CD14-positive monocyte (primary cell): ENCODE measurements at regions not wholly inside any gene's neighbourhood (a gene's known extent, or its start where the extent isn't known, plus 50 kb on each side); places are given as distances from the start of the nearest gene placed in this dataset.

Experiments used
- DNase-seq, 3 donors: peaks; one replicate each; pipeline ENCODE4 v3.0.0-alpha.2; 2011 to 2022
- H2AFZ ChIP-seq: 2 replicates; pipeline ENCODE4 v1.6.0; 2012; ENCODE audit warnings: mild to moderate bottlenecking, low read depth, low read length, inconsistent platforms; ENCODE audit not compliant: insufficient read depth, poor library complexity, severe bottlenecking
- H3K27ac ChIP-seq, 2 donors: 1 replicate in 1 of 2; 2 replicates in 1 of 2; pipeline ENCODE4 v1.5.1; 2012 to 2013; ENCODE audit warnings: low read length in 2 of 2, control low read depth in 1 of 2, inconsistent platforms in 1 of 2, low read depth in 1 of 2, mild to moderate bottlenecking in 1 of 2
- H3K27me3 ChIP-seq, 2 donors: one replicate each; pipeline versions ENCODE4 v1.6.0 to v1.6.1; 2011 to 2013; ENCODE audit warnings: low read length in 2 of 2; ENCODE audit not compliant: control insufficient read depth in 2 of 2, insufficient read depth in 2 of 2
- H3K36me3 ChIP-seq, 2 donors: replicated peaks in 1 of 2; 1 replicate in 1 of 2; 2 replicates in 1 of 2; pipeline versions ENCODE4 v1.5.1 to v1.6.1; 2012 to 2013; ENCODE audit warnings: low read length in 2 of 2, control low read depth in 1 of 2, inconsistent platforms in 1 of 2, mild to moderate bottlenecking in 1 of 2; ENCODE audit not compliant: insufficient read depth in 2 of 2, control insufficient read depth in 1 of 2
- H3K4me1 ChIP-seq, 2 donors: 1 replicate in 1 of 2; 2 replicates in 1 of 2; pipeline versions ENCODE4 v1.5.1 to v1.6.1; 2012 to 2013; ENCODE audit warnings: low read length in 2 of 2, control low read depth in 1 of 2, inconsistent platforms in 1 of 2, mild to moderate bottlenecking in 1 of 2, moderate library complexity in 1 of 2; ENCODE audit not compliant: insufficient read depth in 2 of 2, control insufficient read depth in 1 of 2
- H3K4me2 ChIP-seq: replicated peaks from 2 replicates; pipeline ENCODE3; 2012; ENCODE audit warnings: low read length, moderate library complexity, mild to moderate bottlenecking; ENCODE audit not compliant: poor library complexity, severe bottlenecking; ENCODE audit errors: extremely low read depth
- H3K4me3 ChIP-seq, 3 experiments: fragments of 200-600 bp in 1 of 3; sonication (generic) in 1 of 3; replicated peaks in 1 of 3; 1 replicate in 2 of 3; 2 replicates in 1 of 3; pipeline ENCODE4 v1.5.1; 2011 to 2013; ENCODE audit warnings: low read length in 3 of 3, mild to moderate bottlenecking in 3 of 3, control low read depth in 2 of 3, low read depth in 2 of 3, inconsistent platforms in 1 of 3, moderate library complexity in 1 of 3
- H3K79me2 ChIP-seq: 2 replicates; pipeline ENCODE4 v1.6.0; 2012; ENCODE audit warnings: mild to moderate bottlenecking, control low read depth, inconsistent platforms, low read length, moderate library complexity; ENCODE audit not compliant: insufficient read depth
- H3K9ac ChIP-seq: 2 replicates; pipeline ENCODE4 v1.6.0; 2017; ENCODE audit warnings: low read length, mild to moderate bottlenecking; ENCODE audit not compliant: insufficient read depth, poor library complexity, severe bottlenecking
- H3K9me3 ChIP-seq, 2 donors: replicated peaks in 1 of 2; 1 replicate in 1 of 2; 2 replicates in 1 of 2; pipeline versions ENCODE4 v1.5.1 to v1.6.1; 2012 to 2013; ENCODE audit warnings: low read length in 2 of 2, control low read depth in 1 of 2; ENCODE audit not compliant: control insufficient read depth in 1 of 2, insufficient read depth in 1 of 2
- H4K20me1 ChIP-seq: 2 replicates; pipeline ENCODE4 v1.6.0; 2012; ENCODE audit warnings: mild to moderate bottlenecking, low read length, control low read depth, moderate library complexity; ENCODE audit not compliant: insufficient read depth
- H3K27ac Mint-ChIP-seq, 7 donors: one replicate each; pipeline ENCODE4 v1.8.0; 2020; ENCODE audit warnings: mild to moderate bottlenecking in 7 of 7, mixed read lengths in 7 of 7, moderate library complexity in 6 of 7, inconsistent platforms in 2 of 7
- H3K27me3 Mint-ChIP-seq, 3 donors: one replicate each; pipeline ENCODE4 v1.8.0; 2021 to 2022; ENCODE audit warnings: low read depth in 3 of 3, mild to moderate bottlenecking in 3 of 3, mixed read lengths in 3 of 3, moderate library complexity in 3 of 3, inconsistent platforms in 1 of 3
- H3K36me3 Mint-ChIP-seq, 2 donors: one replicate each; pipeline ENCODE4 v1.8.0; 2020; ENCODE audit warnings: mixed read lengths in 2 of 2, inconsistent platforms in 1 of 2, mild to moderate bottlenecking in 1 of 2
- H3K4me1 Mint-ChIP-seq: one replicate; pipeline ENCODE4 v1.8.0; 2020; ENCODE audit warnings: mild to moderate bottlenecking, mixed read lengths
- H3K4me3 Mint-ChIP-seq, 2 donors: one replicate each; pipeline ENCODE4 v1.8.0; 2020; ENCODE audit warnings: mild to moderate bottlenecking in 2 of 2, mixed read lengths in 2 of 2, moderate library complexity in 1 of 2
- H3K9me3 Mint-ChIP-seq, 7 donors: one replicate each; pipeline ENCODE4 v1.8.0; 2020 to 2022; ENCODE audit warnings: mixed read lengths in 7 of 7, mild to moderate bottlenecking in 6 of 7, moderate library complexity in 6 of 7, inconsistent platforms in 2 of 7
- CTCF ChIP-seq: fragments of 200-600 bp; IDR thresholded peaks from one replicate; pipeline ENCODE4 v1.8.0; 2022; ENCODE audit warnings: antibody characterized with exemption, mild to moderate bottlenecking
- WGBS: methylation state at CpG from one replicate; pipeline ENCODE4 v1.1.5; 2013; ENCODE audit warnings: missing lambda C conversion rate; ENCODE audit not compliant: insufficient coverage; 5-methylcytosine and 5-hydroxymethylcytosine counted together
- intact Hi-C, 2 donors: fragments of 100-400 bp; cut with micrococcal nuclease; formaldehyde crosslinking; loops; one replicate each; pipeline versions ENCODE4 v1.15.0 to v1.15.1; 2023

GRCh38 chr4:66777097-66777496 lies 768.2 kb downstream of the CENPC start:
- Mint-ChIP-seq H3K27ac (no peak overlapping the region), H3K4me1 (no peaks in the 10 kb centered on the region), H3K4me3 (no peak overlapping the region), H3K36me3 (no peaks in the 10 kb centered on the region), H3K9me3 (peaks cover 0 to 8% (median 4%) of the 10 kb centered on the region in 7 donors), H3K27me3 (peaks cover 0 to 2% (median 0%) of the 10 kb centered on the region in 3 donors)
- no peaks in the 10 kb centered on the region for H3K36me3 ChIP-seq
- no peak overlapping the region for H3K4me2 ChIP-seq
- peaks cover 0 to 3% of the 10 kb centered on the region in 2 donors for H3K9me3 ChIP-seq
- no peaks in the 10 kb centered on the region for H3K79me2 ChIP-seq
- no peaks in the 10 kb centered on the region for H4K20me1 ChIP-seq
- H3K27ac ChIP-seq, result no peak overlapping the region
- H3K4me3 ChIP-seq, result no peak overlapping the region
- intact Hi-C loops, result no loop called here
- no peaks in the 10 kb centered on the region for H3K27me3 ChIP-seq
- WGBS, result no CpG with 5 or more reads among the region's 2 CpGs
- no peaks in the 10 kb centered on the region for H3K4me1 ChIP-seq
- TF ChIP-seq CTCF, result no peak
- no peak for DNase-seq
- no peak overlapping the region for H3K9ac ChIP-seq
- H2AFZ ChIP-seq, result no peak overlapping the region

GRCh38 chr4:66769441-66769840 lies 775.9 kb downstream of the CENPC start:
- no peaks in the 10 kb centered on the region for H3K36me3 ChIP-seq
- DNase-seq, result no peak
- no CpG with 5 or more reads among the region's 4 CpGs for WGBS
- Mint-ChIP-seq H3K27me3 (no peaks in the 10 kb centered on the region), H3K36me3 (no peaks in the 10 kb centered on the region), H3K9me3 (peaks cover 0 to 4% (median 0%) of the 10 kb centered on the region in 7 donors), H3K4me3 (no peak overlapping the region), H3K4me1 (no peaks in the 10 kb centered on the region), H3K27ac (no peak overlapping the region)
- H3K4me1 ChIP-seq, result no peaks in the 10 kb centered on the region
- intact Hi-C loops, result no loop called here
- no peak overlapping the region for H3K4me3 ChIP-seq
- no peak overlapping the region for H2AFZ ChIP-seq
- no peak for TF ChIP-seq CTCF
- no peaks in the 10 kb centered on the region for H3K79me2 ChIP-seq
- no peak overlapping the region for H3K27ac ChIP-seq
- H3K4me2 ChIP-seq, result no peak overlapping the region
- no peaks in the 10 kb centered on the region for H3K27me3 ChIP-seq
- no peak overlapping the region for H3K9ac ChIP-seq
- H4K20me1 ChIP-seq, result no peaks in the 10 kb centered on the region
- H3K9me3 ChIP-seq, result no peaks in the 10 kb centered on the region
